ENCODE measurements at regions not wholly inside any gene's neighbourhood (a gene's known extent, or its start where the extent isn't known, plus 50 kb on each side); places are given as distances from the start of the nearest gene placed in this dataset.

DNA sequence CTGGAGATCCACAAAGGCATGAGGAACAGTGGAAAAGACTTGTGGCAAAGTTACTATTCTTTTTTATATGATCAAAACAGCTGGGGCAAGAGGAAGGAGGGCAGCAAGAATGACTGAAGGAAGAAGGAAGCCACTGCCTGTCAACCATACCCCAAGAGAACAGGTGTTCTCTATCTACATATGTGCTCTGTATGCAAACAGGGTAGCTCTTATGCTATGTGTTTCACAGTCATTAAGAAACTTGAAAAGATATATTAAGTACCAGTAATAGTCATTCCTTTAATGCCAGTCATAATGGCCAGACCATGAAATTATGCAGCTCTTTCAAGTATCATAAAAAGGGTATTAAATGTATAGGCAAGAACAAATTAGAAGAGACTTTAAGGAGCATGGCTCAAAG, 363.9 kb downstream of the KLHL13 start:
- TF ChIP-seq, protein P1, sequence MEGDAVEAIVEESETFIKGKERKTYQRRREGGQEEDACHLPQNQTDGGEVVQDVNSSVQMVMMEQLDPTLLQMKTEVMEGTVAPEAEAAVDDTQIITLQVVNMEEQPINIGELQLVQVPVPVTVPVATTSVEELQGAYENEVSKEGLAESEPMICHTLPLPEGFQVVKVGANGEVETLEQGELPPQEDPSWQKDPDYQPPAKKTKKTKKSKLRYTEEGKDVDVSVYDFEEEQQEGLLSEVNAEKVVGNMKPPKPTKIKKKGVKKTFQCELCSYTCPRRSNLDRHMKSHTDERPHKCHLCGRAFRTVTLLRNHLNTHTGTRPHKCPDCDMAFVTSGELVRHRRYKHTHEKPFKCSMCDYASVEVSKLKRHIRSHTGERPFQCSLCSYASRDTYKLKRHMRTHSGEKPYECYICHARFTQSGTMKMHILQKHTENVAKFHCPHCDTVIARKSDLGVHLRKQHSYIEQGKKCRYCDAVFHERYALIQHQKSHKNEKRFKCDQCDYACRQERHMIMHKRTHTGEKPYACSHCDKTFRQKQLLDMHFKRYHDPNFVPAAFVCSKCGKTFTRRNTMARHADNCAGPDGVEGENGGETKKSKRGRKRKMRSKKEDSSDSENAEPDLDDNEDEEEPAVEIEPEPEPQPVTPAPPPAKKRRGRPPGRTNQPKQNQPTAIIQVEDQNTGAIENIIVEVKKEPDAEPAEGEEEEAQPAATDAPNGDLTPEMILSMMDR (IDR thresholded peaks at IDR 0.05) = no peak
- no peak for TF ChIP-seq POLR2A (IDR thresholded peaks at IDR 0.05)
